GM19035 (cell line): ENCODE measurements at regions not wholly inside any gene's neighbourhood (a gene's known extent, or its start where the extent isn't known, plus 50 kb on each side); places are given as distances from the start of the nearest gene placed in this dataset.
"Not testable (repeated sequence)": the region's sequence is repeated elsewhere in the genome, so short reads cannot be mapped to it uniquely, and the experiment has no call there.

Experiments
- ATAC-seq: cut with Tn5 transposase; IDR thresholded peaks from one replicate; pipeline ENCODE4 v1.9.1; 2021; ENCODE audit not compliant: unreplicated experiment

DNA sequence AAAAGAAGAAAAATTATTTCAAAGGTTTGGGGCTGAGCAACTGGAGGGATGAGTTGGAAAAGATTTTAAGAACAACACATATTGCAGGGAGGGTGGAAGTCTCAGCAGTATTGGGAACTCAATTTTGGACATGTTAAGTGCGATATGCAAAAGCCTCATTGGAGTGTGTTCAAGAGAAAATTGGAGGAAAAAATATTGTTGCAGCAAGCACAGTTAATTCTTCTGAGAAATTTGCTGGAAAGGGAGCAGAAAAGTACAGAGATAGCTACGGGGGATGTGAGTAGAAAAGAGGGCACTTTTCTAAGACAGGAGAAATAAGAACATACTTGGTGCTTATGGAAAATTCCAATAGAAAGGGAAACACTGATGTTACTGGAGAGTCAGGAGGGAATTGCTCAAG lies 59.8 kb upstream of the MAGI2 start:
- no peak for ATAC-seq

DNA sequence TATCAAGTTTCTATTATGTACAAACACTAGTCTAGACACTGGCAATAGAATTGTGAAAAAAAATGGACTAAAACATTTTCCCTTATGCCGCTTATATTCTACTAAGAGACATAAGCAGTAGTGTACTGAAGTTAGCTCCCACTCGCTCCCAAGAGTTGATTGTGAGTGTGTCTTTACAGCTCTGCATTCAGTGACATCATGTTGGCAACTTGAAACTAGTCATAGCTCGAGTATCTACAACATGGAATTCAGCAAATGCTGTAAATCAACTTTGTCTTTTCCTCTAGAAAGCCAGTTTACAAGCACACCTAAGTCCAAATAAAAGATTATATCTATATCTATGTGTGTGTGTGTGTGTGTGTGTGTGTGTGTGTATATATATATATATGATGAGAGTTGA lies 58.8 kb upstream of the MAGI2 start:
- ATAC-seq: no peak

DNA sequence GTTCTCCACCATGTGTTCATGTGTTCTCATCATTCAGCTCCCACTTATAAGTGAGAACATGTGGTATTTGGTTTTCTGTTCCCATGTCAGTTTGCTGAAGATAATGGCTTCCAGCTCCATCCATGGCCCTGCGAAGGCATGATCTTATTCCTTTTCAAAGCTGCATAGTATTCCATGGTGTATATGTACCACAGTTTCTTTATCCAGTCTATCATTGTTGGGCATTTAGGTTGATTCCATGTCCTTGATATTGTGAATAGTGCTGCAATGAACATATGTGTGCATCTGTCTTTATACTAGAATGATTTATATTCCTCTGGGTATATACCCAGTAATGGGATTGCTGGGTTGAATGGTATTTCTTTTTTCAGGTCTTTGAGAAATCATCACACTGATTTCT lies 57.6 kb upstream of the MAGI2 start:
- not testable (repeated sequence) for ATAC-seq

DNA sequence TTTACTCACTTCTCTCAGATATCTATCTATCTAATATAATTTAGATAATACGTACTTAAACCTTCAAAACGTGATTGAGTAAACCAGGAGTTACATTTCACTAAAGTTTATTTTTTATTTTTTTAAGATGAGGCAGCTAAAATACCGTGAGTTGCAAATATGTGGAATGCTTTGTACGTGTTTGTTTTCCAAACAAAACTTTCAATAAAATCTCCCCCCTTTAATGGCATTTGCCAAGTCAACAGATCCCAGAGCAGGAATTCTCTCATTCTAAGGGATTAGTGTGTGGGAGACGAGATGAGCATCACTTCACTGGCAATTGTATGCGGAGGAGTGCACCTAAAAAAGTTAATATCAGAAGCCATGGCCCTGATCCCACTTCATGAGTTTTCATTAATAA lies 53.7 kb upstream of the MAGI2 start:
- no peak for ATAC-seq

DNA sequence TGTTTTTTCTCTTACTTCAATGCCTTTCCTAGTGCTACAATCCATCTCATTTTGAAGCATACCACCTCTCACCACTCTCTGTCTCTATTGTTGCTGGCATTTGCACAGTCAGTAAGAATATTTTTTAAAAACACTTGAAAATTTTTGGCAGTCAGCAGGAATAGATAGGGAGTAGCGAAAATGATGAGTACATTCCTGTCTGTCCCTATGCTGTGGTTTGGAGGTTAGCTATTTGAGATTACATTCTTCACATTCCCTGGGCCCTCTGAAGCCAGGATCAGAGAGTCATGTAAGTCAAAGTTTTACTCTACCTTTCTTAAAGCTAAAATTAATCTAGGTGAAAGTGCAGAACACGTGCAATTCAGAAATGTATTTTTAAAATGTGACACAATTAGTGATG lies 53.0 kb upstream of the MAGI2 start:
- no peak for ATAC-seq

DNA sequence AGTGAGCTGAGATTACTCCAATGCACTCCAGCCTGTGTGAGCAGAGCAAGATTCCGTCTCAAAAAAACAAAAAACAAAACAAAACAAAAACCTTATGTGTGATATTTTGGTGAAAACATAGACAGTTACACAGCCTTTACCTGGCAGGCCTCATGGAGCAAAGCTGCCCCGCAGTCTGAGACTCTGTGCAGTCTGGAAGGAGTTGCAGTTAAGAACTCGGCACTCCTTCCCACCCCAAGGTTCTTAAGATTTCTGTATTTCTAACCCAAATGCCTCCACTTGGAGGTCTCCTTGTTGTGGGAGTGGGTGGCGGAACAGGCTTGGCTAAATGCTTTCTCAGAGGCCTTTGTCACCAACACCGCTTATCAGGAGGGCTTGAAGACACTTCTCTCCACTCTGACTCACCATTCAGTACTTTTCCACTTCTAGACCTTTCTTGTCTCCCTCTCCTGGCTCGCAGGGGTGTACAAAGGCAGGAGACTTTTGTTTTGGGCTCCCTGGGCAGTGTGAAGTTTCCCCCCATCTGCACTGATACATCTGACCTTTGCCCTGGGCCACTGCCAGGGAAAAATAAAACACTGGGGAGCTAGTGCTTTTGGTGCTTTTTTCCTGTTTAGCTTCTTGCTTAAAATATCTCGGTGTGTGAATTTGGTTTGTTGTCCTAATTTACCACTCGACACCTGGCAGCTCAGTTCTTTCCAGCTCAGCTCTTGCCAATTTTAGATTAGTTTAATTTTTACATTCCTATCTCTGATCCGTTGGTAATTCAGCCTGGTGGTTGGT lies 51.3 kb upstream of the MAGI2 start:
- ATAC-seq: no peak
